ENCODE measurements at regions not wholly inside any gene's neighbourhood (a gene's known extent, or its start where the extent isn't known, plus 50 kb on each side); places are given as distances from the start of the nearest gene placed in this dataset.
A peak's percentile ranks its signal among the peaks of the same experiment; 100 is the strongest.

DNA sequence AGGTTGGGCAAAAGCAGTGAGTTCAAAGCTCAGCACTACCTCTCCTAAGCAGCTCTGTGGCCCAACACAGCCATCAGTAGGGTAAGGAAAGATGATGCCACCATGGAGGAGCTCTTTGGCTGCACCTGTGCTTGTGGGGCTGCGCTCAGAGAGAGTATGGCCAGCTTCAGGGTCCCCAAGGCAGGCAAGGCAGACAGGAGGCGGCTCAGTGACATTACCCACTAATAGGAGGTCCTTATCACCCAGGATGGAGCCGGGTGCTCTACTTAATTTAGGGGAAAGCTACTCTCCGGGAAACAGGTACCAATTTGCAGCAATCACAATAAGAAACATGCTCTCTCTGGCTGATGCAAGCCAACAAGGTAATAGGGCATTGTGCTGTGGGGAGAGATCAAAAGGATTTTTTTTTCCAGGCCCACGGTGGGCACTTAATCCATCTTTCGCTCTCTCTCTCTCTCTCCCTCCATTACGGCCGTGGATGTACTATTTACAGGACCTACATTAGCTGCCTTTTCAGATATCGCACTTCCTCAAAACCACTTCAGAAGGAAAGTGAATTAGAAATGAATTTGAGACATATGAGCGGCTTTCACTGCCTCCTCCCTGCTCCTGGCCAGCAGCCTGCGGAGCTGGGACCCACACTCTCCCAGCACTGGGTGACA is 446.3 kb downstream of the SOX6 start:
- no peak for ATAC-seq
- Mint-ChIP-seq H3K9me3 (no peaks in the 10 kb centered on the region), H3K4me3 (no peak overlapping the region), H3K27me3 (no peaks in the 10 kb centered on the region), H3K27ac (no peak overlapping the region), H3K4me1 (no peaks in the 10 kb centered on the region)
- no peak for DNase-seq

DNA sequence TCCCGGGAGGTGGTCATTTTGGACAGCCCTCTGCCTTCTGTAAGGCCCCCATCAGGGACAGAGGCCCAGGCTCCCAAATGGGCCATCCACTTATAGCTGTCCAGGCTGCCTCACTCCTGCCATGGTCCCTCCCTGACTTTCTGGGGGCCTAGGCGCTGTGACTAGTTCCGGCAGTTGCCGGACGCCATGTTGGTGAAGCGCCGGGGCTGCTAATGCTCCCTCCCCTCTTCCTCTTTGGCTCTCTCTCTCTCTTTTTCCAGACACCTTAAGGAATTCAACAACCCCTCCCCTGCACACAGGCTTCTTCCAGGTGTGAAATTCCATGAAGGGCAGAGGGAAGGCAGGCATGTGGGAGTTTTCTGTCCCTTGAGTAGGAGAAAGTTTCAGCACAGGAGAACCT is 445.6 kb downstream of the SOX6 start:
- no peak for DNase-seq
- Mint-ChIP-seq H3K4me3 (no peak overlapping the region), H3K4me1 (no peaks in the 10 kb centered on the region), H3K9me3 (no peaks in the 10 kb centered on the region), H3K27ac (no peak overlapping the region), H3K27me3 (no peaks in the 10 kb centered on the region)
- ATAC-seq, result no peak

DNA sequence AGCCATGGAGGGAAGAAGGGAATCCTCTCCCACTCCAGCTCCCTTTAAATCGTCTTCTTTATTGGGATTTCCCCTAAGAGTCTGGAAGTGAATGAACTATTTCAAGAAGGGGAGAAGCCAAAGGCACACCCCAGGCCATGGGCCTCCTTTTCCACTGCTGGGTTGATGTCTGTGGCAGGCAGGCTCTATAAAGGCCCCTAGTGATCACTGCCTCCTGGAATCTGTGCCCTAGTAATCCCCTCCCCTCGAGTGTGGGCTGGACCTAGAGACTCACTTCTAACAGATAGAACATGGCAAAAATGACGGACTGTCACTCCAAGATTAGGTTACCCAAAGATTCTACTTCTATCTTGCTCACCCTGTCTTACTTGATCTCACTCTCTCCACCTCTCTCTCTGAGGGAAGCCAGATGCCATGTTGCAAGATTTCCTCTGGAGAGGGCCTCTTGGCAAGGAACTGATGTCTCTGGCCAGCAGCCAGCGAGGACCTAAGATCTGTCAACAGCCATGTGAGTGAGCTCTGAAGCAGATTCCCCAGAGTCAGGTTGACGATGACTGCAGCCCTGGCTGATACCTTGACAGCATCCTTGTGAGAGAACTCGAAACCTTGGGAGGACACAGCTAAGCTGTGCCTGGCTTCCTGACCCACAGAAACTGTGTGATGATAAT is 444.8 kb downstream of the SOX6 start:
- no peak overlapping the region for H3K27ac Mint-ChIP-seq
- no peaks in the 10 kb centered on the region for H3K9me3 Mint-ChIP-seq
- H3K4me1 Mint-ChIP-seq, result no peaks in the 10 kb centered on the region
- no peaks in the 10 kb centered on the region for H3K27me3 Mint-ChIP-seq
- DNase-seq, result no peak
- ATAC-seq, result no peak
- no peak overlapping the region for H3K4me3 Mint-ChIP-seq

DNA sequence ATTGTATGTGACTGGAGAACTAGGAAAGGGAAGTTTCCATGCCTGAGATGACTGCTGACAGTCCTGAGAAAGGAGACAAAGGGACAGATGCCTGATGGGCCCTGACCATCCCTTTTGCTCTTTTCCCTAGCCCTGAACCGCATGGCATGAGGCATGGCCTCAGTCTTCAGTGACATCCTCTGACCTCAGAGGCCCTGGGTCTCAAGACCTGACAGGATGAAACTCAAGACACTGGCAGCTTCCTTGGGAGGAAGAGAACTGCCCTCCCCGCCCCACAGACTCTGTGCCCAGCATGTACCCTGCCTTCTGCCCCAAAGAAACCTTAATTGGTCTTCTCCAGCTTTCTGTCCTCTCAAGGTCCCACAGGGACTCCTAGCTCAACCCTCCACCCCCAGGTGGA is 444.1 kb downstream of the SOX6 start:
- H3K4me1 Mint-ChIP-seq, result no peaks in the 10 kb centered on the region
- H3K4me3 Mint-ChIP-seq, result no peak overlapping the region
- H3K27me3 Mint-ChIP-seq, result no peaks in the 10 kb centered on the region
- no peaks in the 10 kb centered on the region for H3K9me3 Mint-ChIP-seq
- no peak for ATAC-seq
- peak overlapping the region; percentile 52 to 64 for H3K27ac Mint-ChIP-seq
- no peak for DNase-seq

DNA sequence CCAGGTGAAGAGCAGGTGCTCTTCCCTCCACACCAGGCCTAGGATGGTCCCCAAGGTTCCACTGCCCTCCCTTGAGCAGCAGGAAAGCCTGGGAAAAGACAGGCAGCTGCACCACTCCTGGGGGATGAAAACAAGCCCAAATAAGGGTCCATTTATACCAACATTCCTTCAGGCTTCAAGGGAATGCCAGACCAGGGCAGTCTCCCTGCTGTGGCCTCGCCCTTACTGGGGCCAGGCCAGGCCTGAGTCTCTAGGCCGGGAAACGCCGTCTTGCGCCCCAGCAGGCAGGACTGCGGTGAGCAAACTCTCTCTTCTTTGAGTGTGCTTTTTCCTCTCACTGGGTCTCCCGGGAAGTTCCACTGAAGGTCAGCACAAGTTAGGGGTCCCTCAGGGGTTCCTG is 443.5 kb downstream of the SOX6 start:
- no peaks in the 10 kb centered on the region for H3K9me3 Mint-ChIP-seq
- H3K4me3 Mint-ChIP-seq, result no peak overlapping the region
- ATAC-seq (peak; percentile 10), DNase-seq (no peak)
- H3K27me3 Mint-ChIP-seq, result no peaks in the 10 kb centered on the region
- no peaks in the 10 kb centered on the region for H3K4me1 Mint-ChIP-seq
- H3K27ac Mint-ChIP-seq, result peak overlapping the region in 1 of 2 donors; percentile 64

DNA sequence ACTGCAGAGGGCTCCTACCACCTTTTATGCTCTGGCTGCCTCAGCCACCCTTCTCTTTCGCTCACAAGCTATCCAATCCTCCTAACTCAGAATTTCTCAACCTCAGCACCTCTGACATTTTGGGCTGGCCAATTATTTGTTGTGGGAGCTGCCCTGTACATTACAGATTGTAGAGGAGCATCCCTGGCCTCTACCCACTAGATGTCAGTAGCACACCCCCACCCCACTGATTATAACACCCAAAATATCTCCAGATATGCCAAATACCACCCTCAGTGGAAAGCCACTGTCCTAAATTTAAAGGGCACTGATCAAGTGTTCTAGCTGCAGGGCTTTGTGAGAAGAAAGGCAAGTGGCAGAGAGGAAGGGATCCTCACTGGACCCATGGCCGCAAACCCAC is 443.1 kb downstream of the SOX6 start:
- no peak overlapping the region for H3K27ac Mint-ChIP-seq
- H3K27me3 Mint-ChIP-seq, result no peaks in the 10 kb centered on the region
- no peak for ATAC-seq

More for the DNA sequence above, 443.1 kb downstream of the SOX6 start:
- DNase-seq, result no peak
- Mint-ChIP-seq H3K4me3 (no peak overlapping the region), H3K4me1 (no peaks in the 10 kb centered on the region), H3K9me3 (no peaks in the 10 kb centered on the region)
